ENCODE measurements at regions not wholly inside any gene's neighbourhood (a gene's known extent, or its start where the extent isn't known, plus 50 kb on each side); places are given as distances from the start of the nearest gene placed in this dataset.
A peak's percentile ranks its signal among the peaks of the same experiment; 100 is the strongest.

- peak; percentile 30 for DNase-seq (ENCODE audit: low read depth, low spot score)
Observed at GRCh38 chr16:49216593-49216992, 65.0 kb downstream of the CBLN1 start.

- peak; percentile 70 for DNase-seq (ENCODE audit: low read depth, low spot score)
Observed at GRCh38 chr16:49213594-49213993, 68.0 kb downstream of the CBLN1 start.

GRCh38 chr16:49204191-49204590, 77.4 kb downstream of the CBLN1 start:
- DNase-seq (ENCODE audit: low read depth, low spot score), result no peak

GRCh38 chr16:49203361-49203760, 78.3 kb downstream of the CBLN1 start:
- no peak for DNase-seq (ENCODE audit: low read depth, low spot score)

- no peak for DNase-seq (ENCODE audit: low read depth, low spot score)
Observed at GRCh38 chr16:49201118-49201517, 80.5 kb downstream of the CBLN1 start.

- no peak for DNase-seq (ENCODE audit: low read depth, low spot score)
Observed at GRCh38 chr16:49200223-49200820, 81.3 kb downstream of the CBLN1 start.

GRCh38 chr16:49195237-49195548, 86.4 kb downstream of the CBLN1 start:
- DNase-seq (ENCODE audit: low read depth, low spot score), result no peak

GRCh38 chr16:49194537-49195236, 87.0 kb downstream of the CBLN1 start:
- DNase-seq (ENCODE audit: low read depth, low spot score), result no peak

- no peak for DNase-seq (ENCODE audit: low read depth, low spot score)
Observed at GRCh38 chr16:49193596-49193995, 88.0 kb downstream of the CBLN1 start.

- no peak for DNase-seq (ENCODE audit: low read depth, low spot score)
Observed at GRCh38 chr16:49189286-49189685, 92.4 kb downstream of the CBLN1 start.

GRCh38 chr16:49183911-49184310, 97.7 kb downstream of the CBLN1 start:
- DNase-seq (ENCODE audit: low read depth, low spot score), result no peak

- no peak for DNase-seq (ENCODE audit: low read depth, low spot score)
Observed at GRCh38 chr16:49181791-49182518, 99.7 kb downstream of the CBLN1 start.

- DNase-seq (ENCODE audit: low read depth, low spot score), result no peak
Observed at GRCh38 chr16:49179714-49180330, 101.8 kb downstream of the CBLN1 start.

GRCh38 chr16:49168126-49168525, 113.5 kb downstream of the CBLN1 start:
- DNase-seq (ENCODE audit: low read depth, low spot score), result no peak

GRCh38 chr16:49165025-49165424, 116.6 kb downstream of the CBLN1 start:
- no peak for DNase-seq (ENCODE audit: low read depth, low spot score)

GRCh38 chr16:49161191-49161590, 120.4 kb downstream of the CBLN1 start:
- no peak for DNase-seq (ENCODE audit: low read depth, low spot score)

GRCh38 chr16:49158029-49158642, 123.5 kb downstream of the CBLN1 start:
- peak; percentile 47 for DNase-seq (ENCODE audit: low read depth, low spot score)

GRCh38 chr16:49150341-49150740, 131.3 kb downstream of the CBLN1 start:
- DNase-seq (ENCODE audit: low read depth, low spot score), result no peak

- no peak for DNase-seq (ENCODE audit: low read depth, low spot score)
Observed at GRCh38 chr16:49148410-49148809, 133.2 kb downstream of the CBLN1 start.

- DNase-seq (ENCODE audit: low read depth, low spot score), result no peak
Observed at GRCh38 chr16:49140618-49141017, 141.0 kb downstream of the CBLN1 start.

- DNase-seq (ENCODE audit: low read depth, low spot score), result no peak
Observed at GRCh38 chr16:49130397-49130796, 151.2 kb downstream of the CBLN1 start.

- no peak for DNase-seq (ENCODE audit: low read depth, low spot score)
Observed at GRCh38 chr16:49129935-49130334, 151.7 kb downstream of the CBLN1 start.

Measured in iPS DF 19.7 (cell line).